GM18498 (cell line): ENCODE measurements at regions not wholly inside any gene's neighbourhood (a gene's known extent, or its start where the extent isn't known, plus 50 kb on each side); places are given as distances from the start of the nearest gene placed in this dataset.

Experiments used
- ATAC-seq: cut with Tn5 transposase; IDR thresholded peaks from one replicate; pipeline ENCODE4 v1.9.1; 2021; ENCODE audit warnings: mild to moderate bottlenecking, moderate library complexity; ENCODE audit not compliant: unreplicated experiment

GRCh38 chr6:56772737-56773184 is 130.1 kb upstream of the DST start:
- ATAC-seq, result peak; percentile 49

GRCh38 chr6:56771929-56772607 is 129.4 kb upstream of the DST start:
- no peak for ATAC-seq

- ATAC-seq, result no peak
Measured at GRCh38 chr6:56771189-56771588, 128.5 kb upstream of the DST start.

- no peak for ATAC-seq
Measured at GRCh38 chr6:56770011-56770520, 127.4 kb upstream of the DST start.

GRCh38 chr6:56767892-56768531 is 125.3 kb upstream of the DST start:
- no peak for ATAC-seq

- no peak for ATAC-seq
Measured at GRCh38 chr6:56767435-56767834, 124.7 kb upstream of the DST start.

- peak; percentile 80 for ATAC-seq
Measured at GRCh38 chr6:56766806-56767178, 124.1 kb upstream of the DST start.

- no peak for ATAC-seq
Measured at GRCh38 chr6:56766139-56766805, 123.6 kb upstream of the DST start.

- no peak for ATAC-seq
Measured at GRCh38 chr6:56765494-56765893, 122.8 kb upstream of the DST start.

GRCh38 chr6:56764081-56764566 is 121.4 kb upstream of the DST start:
- peak; percentile 47 for ATAC-seq

GRCh38 chr6:56761651-56762050 is 119.0 kb upstream of the DST start:
- ATAC-seq, result no peak

- no peak for ATAC-seq
Measured at GRCh38 chr6:56760842-56761241, 118.2 kb upstream of the DST start.

GRCh38 chr6:56759521-56759920 is 116.8 kb upstream of the DST start:
- peak; percentile 29 for ATAC-seq

GRCh38 chr6:56758553-56758952 is 115.9 kb upstream of the DST start:
- ATAC-seq, result no peak

- no peak for ATAC-seq
Measured at GRCh38 chr6:56758120-56758519, 115.4 kb upstream of the DST start.

- ATAC-seq, result no peak
Measured at GRCh38 chr6:56757588-56757984, 114.9 kb upstream of the DST start.

GRCh38 chr6:56756791-56757587 is 114.3 kb upstream of the DST start:
- ATAC-seq, result no peak

- no peak for ATAC-seq
Measured at GRCh38 chr6:56756219-56756789, 113.6 kb upstream of the DST start.

GRCh38 chr6:56755040-56755439 is 112.4 kb upstream of the DST start:
- no peak for ATAC-seq

GRCh38 chr6:56753811-56754210 is 111.1 kb upstream of the DST start:
- ATAC-seq, result no peak

- no peak for ATAC-seq
Measured at GRCh38 chr6:56752534-56752933, 109.8 kb upstream of the DST start.
